Endothelial cell of hepatic sinusoid (primary cell): ENCODE measurements at regions not wholly inside any gene's neighbourhood (a gene's known extent, or its start where the extent isn't known, plus 50 kb on each side); places are given as distances from the start of the nearest gene placed in this dataset.

Source experiments
- in situ Hi-C: cut with HindIII; loops from 2 replicates; pipeline ENCODE4 v1.10.0; 2017; ENCODE audit warnings: low sequenced_read_pairs

DNA sequence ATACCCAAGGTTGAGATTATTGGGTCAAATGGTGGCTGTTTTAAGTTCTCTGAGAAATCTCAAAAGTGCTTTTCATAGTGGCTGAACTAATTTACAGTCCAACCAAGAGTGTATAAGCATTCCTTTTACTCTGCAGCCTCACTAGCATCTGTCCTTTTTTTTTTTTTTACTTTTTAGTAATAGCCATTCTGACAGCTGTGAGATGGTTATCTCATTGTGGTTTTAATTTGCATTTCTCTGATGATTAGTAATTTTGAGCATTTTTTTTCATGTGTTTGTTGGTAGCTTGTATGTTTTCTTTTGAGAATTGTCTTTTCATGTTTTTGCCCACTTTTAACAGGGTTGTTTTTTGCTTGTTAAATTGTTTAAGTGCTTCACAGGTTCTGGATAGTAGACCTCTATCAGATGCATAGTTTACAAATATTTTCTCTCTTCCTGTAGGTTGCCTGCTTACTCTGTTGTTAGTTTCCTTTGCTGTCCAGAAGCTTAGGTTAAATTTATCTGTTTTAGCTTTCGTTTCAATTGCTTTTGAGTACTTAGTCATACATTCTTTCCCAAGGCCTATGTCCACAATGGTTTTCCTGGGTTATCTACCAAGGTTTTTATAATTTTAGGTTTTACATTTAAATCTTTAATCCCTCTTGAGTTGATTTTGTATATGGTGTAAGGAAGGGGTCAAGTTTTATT lies 881.3 kb upstream of the SEL1L start:
- in situ Hi-C loops: no loop called here

DNA sequence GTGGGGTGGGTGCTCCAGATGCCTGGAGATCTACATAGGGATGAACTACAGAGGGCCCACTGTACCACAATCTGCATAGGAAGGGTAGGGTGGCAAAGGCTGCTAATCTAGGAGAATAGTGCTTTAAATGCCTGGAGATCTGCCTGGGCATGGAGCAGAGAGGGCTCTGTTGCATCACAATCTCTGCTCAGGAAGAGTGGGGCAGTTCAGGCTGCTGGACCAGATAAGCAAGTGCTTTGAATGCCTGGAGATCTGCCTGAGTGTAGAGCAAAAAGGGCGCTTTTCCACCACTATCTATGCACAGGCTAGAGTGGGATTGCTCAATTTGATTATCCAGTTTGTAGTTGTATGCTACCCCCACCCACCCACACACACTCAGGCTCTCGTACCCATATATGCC lies 886.3 kb upstream of the SEL1L start:
- in situ Hi-C loops: no loop called here

DNA sequence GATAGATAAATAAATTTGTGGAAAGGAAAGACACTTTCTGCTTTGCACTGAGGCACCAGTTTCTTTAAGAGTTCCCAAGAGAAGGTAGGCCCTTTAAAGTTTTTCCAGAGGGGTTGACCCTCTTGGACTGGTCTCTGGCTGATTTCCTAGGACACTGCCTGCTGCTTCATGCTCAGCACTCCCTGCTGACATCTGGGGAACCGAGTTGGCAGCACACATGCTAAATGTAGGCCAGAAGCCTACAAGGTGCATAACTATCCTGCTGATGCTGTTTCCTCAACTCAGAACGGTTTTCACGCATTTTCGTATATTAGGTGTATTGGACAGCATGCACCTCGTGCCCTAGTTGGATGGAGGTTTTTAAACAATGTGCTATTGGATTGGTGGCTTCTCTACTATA lies 887.2 kb upstream of the SEL1L start:
- in situ Hi-C loops: no loop called here

DNA sequence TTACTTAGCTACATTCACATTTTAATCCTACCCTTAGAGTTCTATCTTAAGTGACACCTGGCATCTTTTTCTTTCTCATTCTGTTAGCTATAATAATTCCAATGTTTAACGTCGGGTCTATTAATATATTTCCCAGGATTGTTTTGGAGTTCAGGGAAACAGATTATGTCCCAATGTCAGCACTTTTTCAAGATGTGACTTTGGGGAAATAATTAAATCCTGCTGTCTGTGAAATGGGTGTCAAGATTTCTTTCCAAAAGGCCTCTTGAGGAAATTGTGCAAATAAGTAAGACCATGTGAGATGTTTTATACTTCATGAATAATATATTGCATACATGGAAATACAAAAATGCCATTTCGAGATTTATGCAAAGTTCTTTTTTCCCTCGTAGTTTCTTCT lies 887.6 kb upstream of the SEL1L start:
- in situ Hi-C loops: no loop called here

DNA sequence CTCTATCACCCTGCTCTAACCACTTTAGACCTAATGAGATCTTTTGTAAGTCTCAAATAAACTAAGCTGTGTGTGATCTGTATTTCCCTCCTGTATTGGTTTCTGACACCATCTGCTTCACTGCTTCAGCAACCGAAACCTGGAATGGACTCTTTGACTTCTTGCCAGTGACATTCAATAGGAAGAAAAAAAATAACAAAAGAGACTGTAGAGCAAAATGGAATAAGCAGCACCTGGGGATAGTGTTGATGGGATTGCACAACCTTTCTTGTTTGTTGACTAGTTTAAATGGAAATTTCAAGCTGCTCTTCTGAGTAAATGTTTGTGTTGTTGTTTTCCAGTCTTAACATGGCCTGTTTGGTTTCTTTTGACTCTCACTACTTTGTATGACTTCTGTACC lies 888.6 kb upstream of the SEL1L start:
- in situ Hi-C loops: no loop called here

DNA sequence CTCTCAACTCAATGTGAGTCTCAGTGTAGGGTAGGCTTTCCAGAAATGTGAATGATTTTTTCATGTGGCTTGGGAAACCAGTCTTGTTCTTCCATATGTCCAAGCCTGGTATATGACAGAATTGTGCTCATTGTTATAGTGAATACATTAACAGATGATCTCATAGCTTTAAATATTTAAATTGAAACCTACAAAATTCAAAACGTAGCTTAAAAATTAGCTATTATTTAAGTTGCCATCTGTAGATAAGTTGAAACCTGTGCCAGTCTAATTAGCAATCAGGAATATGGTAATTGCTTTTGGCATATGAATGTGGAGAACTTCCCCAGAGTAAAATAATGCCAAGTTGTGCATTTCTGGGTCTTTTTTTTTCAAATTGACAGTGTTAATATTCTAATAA lies 891.6 kb upstream of the SEL1L start:
- in situ Hi-C loops: no loop called here

DNA sequence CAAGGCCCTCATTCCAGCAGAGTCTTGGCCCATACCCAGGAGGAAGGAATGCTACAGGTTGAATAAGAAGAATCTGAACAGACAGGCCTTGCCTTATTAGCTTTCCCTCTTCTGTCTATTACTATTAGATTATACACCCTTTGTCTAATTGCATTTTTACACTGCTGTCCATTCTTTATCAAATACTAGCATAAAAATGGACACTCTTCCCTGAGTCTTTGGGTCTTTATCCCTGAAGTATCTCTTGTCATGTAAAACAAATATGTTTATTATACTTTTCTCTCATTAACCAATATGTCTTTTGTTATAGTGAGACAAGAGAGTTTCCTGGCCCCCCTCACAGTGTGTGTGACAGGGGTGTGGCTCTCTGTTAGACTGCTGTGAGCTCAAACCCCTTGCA lies 897.4 kb upstream of the SEL1L start:
- in situ Hi-C loops: no loop called here

DNA sequence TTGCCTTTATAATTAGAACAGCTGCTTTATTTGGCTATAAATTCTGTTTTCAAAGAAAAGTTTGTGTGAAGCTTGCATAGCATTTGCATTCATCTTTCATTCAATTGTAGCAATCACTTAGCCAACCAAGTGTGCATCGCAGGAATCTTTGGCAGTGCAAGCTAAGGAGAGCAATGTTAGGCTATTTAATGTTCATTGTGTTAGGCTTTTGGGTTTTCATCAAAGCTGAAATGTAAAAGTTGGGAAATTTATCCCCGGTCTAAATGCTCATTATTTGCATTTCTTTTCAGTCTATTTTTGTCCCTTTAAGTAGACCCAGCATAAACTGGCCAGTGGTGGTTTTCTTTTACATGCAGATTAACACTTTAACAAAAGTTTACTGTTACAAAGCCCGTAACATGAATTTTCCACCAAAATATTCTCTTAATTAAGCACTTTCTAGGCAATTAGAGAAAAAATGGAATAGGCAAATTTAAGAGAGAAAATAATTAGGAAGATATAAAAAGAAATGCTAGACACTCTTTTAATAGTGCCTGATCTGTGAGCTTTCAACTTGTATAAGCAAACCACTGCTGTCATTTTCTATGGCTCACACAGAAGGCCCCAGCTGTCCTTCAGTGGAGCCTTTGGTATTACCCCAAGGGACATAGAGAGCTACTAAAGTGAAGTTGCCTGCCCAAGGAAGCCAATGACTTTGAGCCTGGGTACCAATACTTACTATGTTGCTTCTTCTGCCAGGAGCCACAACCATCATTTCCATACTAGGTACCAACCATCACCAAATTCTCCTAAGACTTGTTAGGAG lies 898.9 kb upstream of the SEL1L start:
- in situ Hi-C loops: no loop called here

DNA sequence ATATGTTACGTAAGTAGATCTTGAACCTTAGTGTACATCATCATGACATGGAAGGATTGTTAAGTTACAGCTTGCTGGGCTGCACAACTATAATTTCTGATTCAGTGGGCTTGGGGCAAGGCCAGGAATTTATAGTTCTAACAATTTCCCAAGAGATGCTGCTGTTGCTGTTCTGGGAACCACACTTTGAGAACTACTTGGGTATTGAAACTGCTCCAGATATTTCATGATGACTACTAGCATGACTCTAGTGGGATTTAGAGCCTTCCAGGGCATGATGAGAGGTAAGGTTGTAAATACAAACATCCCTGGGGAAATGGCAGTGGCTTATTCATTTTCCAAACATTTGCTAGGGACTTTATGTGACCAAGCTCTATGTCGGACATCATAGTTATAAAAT lies 904.8 kb upstream of the SEL1L start:
- in situ Hi-C loops: no loop called here

DNA sequence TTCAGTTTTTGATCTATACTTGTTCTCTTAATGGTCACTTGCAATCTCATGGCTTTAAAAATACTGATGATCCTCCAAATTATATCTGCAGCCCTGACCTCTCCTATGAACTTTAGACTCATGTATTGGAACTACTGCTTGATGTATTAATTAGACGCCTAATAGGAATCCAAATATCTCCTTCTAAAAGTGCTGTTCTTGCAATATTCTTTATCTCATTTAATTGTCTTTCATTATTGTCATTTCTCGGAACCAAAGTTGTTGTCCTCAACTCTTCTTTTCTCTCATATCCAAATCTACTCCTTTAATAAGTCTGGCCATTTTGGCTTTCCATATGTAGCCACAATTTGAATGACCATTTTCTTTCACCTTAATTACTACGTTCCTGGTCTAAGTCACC lies 907.6 kb upstream of the SEL1L start:
- in situ Hi-C loops: no loop called here

DNA sequence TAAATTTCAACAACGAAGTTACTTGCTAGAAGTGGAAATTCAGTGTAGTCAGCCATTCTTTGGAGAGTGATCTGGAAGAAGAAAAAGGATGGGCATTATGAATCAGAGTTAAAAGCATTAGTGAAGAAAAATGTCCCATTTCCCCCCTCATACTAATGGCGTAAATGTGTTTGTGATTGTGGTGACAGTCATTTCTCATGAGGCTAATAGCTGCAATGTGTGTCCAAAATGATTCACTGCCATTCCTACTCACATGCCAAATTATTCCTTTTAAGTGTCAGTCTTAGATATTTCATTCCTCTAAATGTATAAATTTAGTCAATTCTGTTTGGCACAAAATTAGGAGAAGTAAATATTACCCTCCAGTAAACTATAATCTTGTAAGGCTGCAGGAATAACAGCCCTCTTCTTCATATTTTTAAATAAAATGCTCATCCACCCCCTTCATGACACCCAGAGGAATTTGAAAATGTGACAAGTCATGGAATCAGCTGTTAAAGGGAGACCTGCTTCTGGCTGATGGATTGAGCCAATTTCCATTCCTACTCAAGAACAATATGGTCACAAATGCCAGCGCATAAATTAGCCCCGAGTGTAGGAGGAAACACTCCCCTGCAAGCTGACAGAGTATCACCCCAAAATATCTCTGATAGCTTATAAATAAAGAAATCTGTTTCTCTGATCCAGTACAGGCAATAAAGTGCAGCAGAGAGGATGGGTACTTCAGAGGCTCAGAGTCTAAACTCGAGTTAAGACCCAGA lies 912.3 kb upstream of the SEL1L start:
- in situ Hi-C loops: no loop called here

DNA sequence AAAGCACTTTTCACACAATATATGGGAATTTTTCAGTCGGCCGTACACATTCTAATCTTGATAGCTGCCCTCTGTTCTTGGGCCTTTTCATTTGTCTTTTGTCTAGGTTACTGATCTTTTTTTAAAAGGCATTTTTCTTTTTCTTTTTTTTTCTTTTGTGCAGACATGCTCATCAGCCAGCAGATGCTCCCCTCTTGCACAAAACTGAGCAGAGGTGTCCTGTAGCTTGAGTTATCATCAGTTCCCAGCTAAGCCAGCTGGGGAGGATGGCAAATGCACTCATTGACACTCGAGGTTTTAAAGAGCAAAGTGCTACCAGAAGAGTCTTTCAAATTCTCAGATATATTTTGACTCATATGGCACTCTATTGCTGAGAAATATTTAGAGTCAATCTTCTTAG lies 913.9 kb upstream of the SEL1L start:
- in situ Hi-C loops: no loop called here

DNA sequence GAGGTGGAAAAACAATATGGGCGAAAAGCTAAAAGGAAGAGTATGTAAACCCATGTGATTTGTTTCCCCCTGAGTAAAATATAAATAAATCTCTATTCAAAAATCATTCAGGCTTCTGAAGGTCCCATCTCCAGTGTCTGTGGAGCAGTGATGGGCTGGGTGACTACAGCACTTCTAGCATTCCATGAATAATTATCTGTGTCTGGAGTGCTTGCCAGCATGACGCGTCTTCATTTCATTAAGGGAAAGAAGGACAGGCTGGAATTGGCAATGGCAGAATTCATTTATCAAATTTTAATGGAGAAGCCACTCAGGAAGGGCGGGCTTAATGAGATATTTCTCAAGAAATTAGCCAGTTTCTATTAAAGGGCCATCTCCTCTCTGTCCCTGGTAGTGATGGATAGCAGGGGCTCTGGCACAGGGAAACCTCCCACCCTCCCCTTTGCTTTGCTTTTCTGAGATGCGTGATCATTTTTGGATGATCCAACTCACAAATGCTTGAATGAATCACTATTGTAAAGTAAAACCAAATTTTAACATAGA lies 916.3 kb upstream of the SEL1L start:
- in situ Hi-C loops: no loop called here

DNA sequence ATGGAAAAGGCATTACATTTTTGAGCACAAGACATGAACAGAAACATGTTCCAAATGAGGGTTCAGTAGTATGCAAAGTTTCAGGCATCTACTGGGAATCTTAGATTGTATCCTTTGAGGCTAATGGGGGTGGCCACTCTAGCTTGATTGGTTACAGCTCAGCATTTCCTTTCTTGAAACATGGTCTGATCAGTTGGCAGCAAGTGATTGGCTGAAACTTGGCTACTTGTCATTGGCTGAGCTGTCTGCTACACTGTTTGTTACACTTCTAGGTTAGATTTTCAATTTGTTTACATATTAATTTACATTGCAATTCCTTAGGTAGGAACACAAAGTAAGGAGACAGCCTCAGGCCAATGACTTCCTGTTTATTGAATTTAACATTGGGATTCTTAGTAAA lies 918.0 kb upstream of the SEL1L start:
- in situ Hi-C loops: no loop called here

DNA sequence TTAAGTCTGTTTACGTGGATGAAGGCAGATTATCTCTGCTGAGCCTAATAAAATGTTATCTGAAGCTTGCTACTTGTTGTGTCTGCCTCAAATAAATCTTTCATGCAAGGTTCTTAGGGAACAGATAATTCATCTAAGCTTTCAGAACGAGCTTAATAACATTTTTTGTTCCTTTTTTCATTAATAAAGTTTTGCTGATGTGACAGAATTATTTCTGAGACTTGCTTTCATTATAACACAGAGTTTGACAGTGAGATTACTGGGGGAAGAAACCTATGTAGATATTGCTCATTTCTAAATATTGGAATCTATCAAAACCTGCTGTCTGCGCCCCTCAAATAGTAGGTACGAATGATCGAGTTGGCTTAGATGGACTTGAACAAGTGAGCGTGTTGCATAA lies 948.7 kb upstream of the SEL1L start:
- in situ Hi-C loops: no loop called here

DNA sequence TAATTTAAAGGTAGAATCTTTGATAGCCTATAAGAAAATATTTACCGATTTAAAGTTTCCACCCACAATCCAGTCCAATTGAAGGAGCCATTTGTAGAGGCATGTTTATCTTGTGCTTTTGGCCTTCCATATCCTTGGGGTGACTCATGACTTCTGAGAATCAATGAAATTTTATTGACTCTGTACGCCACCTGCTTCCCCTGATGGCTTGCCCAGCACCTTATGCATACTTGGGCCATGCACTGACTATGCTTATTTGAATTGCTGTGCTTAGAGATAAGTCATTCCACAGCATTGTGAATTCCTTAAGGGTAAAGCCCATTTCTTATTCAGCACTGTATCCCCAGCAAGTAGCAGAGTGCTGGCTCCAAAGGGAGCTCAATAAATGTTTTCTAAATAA lies 954.8 kb upstream of the SEL1L start:
- in situ Hi-C loops: no loop called here

DNA sequence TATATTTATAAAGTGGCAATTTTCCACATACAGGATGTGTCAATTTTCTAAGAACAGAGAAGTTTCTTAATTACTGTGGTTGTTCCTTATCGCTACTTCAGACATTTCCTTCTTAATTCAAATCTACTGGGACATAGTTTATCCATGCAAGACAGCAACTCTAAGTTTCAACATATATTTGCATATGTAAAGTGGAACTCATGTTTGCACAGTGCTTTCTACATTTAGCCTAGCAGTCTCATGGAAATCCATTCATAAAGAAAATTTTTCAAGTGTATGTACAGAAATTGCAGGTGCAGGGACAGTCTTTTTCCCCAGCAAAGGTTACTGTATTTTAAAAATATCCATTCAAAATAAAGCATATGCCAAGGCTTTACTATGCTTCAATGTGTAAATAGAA lies 956.7 kb upstream of the SEL1L start:
- in situ Hi-C loops: no loop called here

DNA sequence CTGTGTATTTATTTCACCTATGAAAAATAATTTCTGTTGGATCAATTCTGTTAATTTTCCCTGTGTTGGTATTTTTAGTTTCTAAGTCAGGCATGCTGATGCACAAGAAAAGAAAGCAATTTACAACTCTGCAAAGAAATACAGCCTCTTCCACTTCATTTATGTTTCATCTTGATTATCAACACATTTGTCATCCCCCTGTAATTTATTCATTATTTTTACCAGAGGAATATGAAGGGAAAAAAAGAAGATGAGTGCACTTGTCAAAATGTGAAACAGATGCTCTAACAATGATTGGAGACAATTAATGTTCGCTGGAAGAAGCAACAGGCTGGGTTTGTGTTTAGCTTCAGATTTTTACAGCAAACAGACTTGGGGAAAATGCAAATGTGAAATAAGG lies 958.5 kb upstream of the SEL1L start:
- in situ Hi-C loops: no loop called here

DNA sequence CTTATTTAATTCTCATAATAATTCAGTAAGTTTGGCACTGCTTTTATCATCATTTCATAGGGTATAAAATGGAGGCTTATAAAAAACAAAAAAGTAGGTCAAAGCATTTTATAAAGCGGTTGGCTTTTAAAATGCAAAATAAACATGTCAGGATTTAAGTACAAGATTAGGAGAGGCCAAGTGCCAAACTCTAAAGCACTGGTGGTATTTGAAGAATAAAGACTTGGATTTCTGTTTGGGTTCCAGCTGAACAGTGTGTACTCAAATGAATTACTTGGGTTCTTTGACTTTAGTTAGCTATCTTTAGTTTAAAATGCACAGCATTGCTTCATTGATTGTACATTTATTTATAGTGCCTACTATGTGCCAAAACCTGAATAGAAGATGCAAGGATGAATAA lies 966.6 kb upstream of the SEL1L start:
- in situ Hi-C loops: no loop called here

DNA sequence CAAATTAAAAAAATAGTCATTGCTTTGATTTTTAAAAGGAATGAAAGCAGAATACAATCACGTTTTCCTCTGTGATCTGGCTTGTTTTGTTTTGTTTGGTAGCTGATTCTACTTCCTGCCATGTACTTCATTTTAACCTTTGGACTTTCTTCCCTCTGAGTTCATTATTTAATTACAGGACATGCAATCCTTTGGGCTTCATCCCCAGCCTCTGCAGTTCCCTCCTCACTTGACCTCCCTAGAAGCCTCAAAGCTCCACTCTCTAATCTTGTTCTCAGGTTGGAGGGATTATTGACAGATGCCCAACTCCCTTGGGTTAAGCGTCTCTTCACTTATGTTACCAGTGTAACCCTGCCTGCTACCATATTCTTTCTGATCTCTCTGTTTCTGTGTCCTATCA lies 967.9 kb upstream of the SEL1L start:
- in situ Hi-C loops: no loop called here

DNA sequence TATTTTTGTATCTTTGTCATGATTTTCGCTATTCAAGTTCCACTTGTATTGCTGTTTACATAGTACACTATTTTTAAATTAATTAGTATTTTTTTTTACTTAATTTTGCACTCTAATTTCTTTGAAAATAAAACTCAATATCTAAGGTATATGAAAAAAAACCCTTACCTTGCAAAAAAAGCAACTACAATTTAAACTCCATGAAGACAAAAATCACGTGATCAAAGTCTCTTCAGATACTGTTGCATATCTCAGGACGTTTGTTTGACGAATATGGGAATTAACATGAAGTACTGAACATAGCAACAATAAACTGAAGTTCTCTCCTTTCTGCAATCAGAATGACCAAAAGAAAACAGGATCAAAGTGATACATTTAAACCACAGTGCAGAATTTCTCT lies 968.4 kb upstream of the SEL1L start:
- in situ Hi-C loops: no loop called here

DNA sequence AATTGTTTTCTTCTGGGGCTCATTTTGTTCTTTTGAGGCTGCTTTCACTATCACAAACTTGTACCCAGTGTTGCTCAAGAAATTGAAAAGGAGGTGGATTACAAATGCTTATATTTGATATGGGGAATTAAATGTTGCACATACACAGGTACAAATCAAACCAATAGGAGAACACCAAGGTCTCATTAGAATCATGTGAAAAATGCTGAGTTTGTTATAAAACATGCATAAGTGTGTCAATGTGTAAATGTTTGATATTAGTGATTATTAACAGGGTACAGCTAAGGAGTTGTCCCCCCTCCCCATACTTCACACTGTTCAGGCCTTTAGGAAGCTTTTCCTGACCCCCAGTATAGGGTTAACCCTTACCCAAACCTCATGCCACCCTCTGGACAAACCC lies 971.2 kb upstream of the SEL1L start:
- in situ Hi-C loops: no loop called here
